SK-N-SH (cell line): ENCODE measurements at regions not wholly inside any gene's neighbourhood (a gene's known extent, or its start where the extent isn't known, plus 50 kb on each side); places are given as distances from the start of the nearest gene placed in this dataset.

Experiments used
- CHD2 ChIP-seq: fragments of 150-350 bp; IDR thresholded peaks from 2 replicates; pipeline ENCODE4 v1.6.1; 2018; ENCODE audit warnings: low read length; ENCODE audit not compliant: partially characterized antibody
- CTCF ChIP-seq: fragments of 200-600 bp; sonication (generic); IDR thresholded peaks from 2 replicates; pipeline ENCODE4 v1.6.1; 2017; ENCODE audit warnings: antibody characterized with exemption, mild to moderate bottlenecking, moderate library complexity
- EP300 ChIP-seq, 2 experiments: IDR thresholded peaks; 2 replicates each; pipeline versions ENCODE4 v1.4.0 to v1.6.1; 2012; ENCODE audit warnings: borderline replicate concordance in 1 of 2, low read depth in 1 of 2, low read length in 1 of 2
- FOXJ3 ChIP-seq: sonication (generic); formaldehyde crosslinking; IDR thresholded peaks from 2 replicates; pipeline ENCODE4 v1.5.1; 2020; ENCODE audit warnings: mild to moderate bottlenecking, missing genetic modification reagents
- FOXM1 ChIP-seq: IDR thresholded peaks from 2 replicates; pipeline ENCODE4 v1.4.0; 2012; ENCODE audit warnings: low read depth, mild to moderate bottlenecking
- GABPA ChIP-seq: IDR thresholded peaks from 2 replicates; pipeline ENCODE4 v1.4.0; 2012; ENCODE audit warnings: low read depth, mild to moderate bottlenecking
- NRF1 ChIP-seq: IDR thresholded peaks from 2 replicates; pipeline ENCODE4 v1.6.1; 2012; ENCODE audit warnings: low read depth, mild to moderate bottlenecking, low read length
- POLR2AphosphoS5 ChIP-seq: IDR thresholded peaks from 2 replicates; pipeline ENCODE4 v1.6.1; 2012; ENCODE audit warnings: low read depth, low read length
- RCOR1 ChIP-seq: fragments of 150-350 bp; IDR thresholded peaks from 2 replicates; pipeline ENCODE4 v1.6.1; 2017; ENCODE audit warnings: antibody characterized with exemption, low read length
- REST ChIP-seq: IDR thresholded peaks from 2 replicates; pipeline ENCODE4 v1.6.1; 2012; ENCODE audit warnings: mild to moderate bottlenecking, low read depth, low read length, moderate library complexity
- SIN3A ChIP-seq: IDR thresholded peaks from 2 replicates; pipeline ENCODE4 v1.6.1; 2012; ENCODE audit warnings: low read depth, mild to moderate bottlenecking, low read length, moderate library complexity, borderline replicate concordance
- SMC3 ChIP-seq: IDR thresholded peaks from 2 replicates; pipeline ENCODE4 v1.6.1; 2012; ENCODE audit warnings: low read depth, low read length, improper control_type of control experiment
- TF ChIP-seq, protein P1 (sequence below): IDR thresholded peaks from 2 replicates; pipeline ENCODE4 v1.4.0; 2012; ENCODE audit warnings: low read depth

- TF ChIP-seq NRF1, result no peak
- no peak for TF ChIP-seq SIN3A
- no peak for TF ChIP-seq EP300 (IDR thresholded peaks at IDR 0.05; ENCODE audit: borderline replicate concordance in 1 of 2, low read depth in 1 of 2, low read length in 1 of 2)
- no peak for TF ChIP-seq CTCF
- no peak for TF ChIP-seq SMC3
- TF ChIP-seq GABPA, result no peak
- no peak for TF ChIP-seq FOXJ3
- TF ChIP-seq, protein P1, sequence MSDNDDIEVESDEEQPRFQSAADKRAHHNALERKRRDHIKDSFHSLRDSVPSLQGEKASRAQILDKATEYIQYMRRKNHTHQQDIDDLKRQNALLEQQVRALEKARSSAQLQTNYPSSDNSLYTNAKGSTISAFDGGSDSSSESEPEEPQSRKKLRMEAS, result no peak
- TF ChIP-seq CHD2, result no peak
- TF ChIP-seq POLR2AphosphoS5, result no peak
- TF ChIP-seq FOXM1, result no peak
- no peak for TF ChIP-seq RCOR1
- no peak for TF ChIP-seq REST
These were observed 83.8 kb upstream of the TLK1 start for GRCh38 chr2:171244466-171244969.
